ENCODE measurements at regions not wholly inside any gene's neighbourhood (a gene's known extent, or its start where the extent isn't known, plus 50 kb on each side); places are given as distances from the start of the nearest gene placed in this dataset.

GRCh38 chr3:27861046-27862036, 139.2 kb upstream of the EOMES start:
- DNase-seq (ENCODE audit: low read depth in 2 of 2): no peak

- DNase-seq (ENCODE audit: low read depth in 2 of 2): no peak
These were observed 143.6 kb upstream of the EOMES start for GRCh38 chr3:27865731-27866130.

- DNase-seq (ENCODE audit: low read depth in 2 of 2): no peak
These were observed 147.0 kb upstream of the EOMES start for GRCh38 chr3:27869152-27869551.

- DNase-seq (ENCODE audit: low read depth in 2 of 2): no peak
These were observed 155.2 kb upstream of the EOMES start for GRCh38 chr3:27877061-27878013.

GRCh38 chr3:27878014-27878383, 155.9 kb upstream of the EOMES start:
- no peak for DNase-seq (ENCODE audit: low read depth in 2 of 2)

GRCh38 chr3:27880969-27881892, 159.1 kb upstream of the EOMES start:
- no peak for DNase-seq (ENCODE audit: low read depth in 2 of 2)

GRCh38 chr3:27883266-27883665, 161.1 kb upstream of the EOMES start:
- no peak for DNase-seq (ENCODE audit: low read depth in 2 of 2)

GRCh38 chr3:27885641-27886040, 163.5 kb upstream of the EOMES start:
- no peak for DNase-seq (ENCODE audit: low read depth in 2 of 2)

GRCh38 chr3:27888562-27888961, 166.4 kb upstream of the EOMES start:
- DNase-seq (ENCODE audit: low read depth in 2 of 2): no peak

GRCh38 chr3:27889745-27890144, 167.6 kb upstream of the EOMES start:
- no peak for DNase-seq (ENCODE audit: low read depth in 2 of 2)

GRCh38 chr3:27900316-27900715, 178.2 kb upstream of the EOMES start:
- DNase-seq (ENCODE audit: low read depth in 2 of 2): no peak

- DNase-seq (ENCODE audit: low read depth in 2 of 2): no peak
These were observed 181.3 kb upstream of the EOMES start for GRCh38 chr3:27903446-27903845.

GRCh38 chr3:27905625-27906024, 183.5 kb upstream of the EOMES start:
- no peak for DNase-seq (ENCODE audit: low read depth in 2 of 2)

GRCh38 chr3:27907148-27907547, 185.0 kb upstream of the EOMES start:
- DNase-seq (ENCODE audit: low read depth in 2 of 2): no peak

GRCh38 chr3:27907929-27908328, 185.8 kb upstream of the EOMES start:
- DNase-seq (ENCODE audit: low read depth in 2 of 2): no peak

GRCh38 chr3:27910456-27910855, 188.3 kb upstream of the EOMES start:
- no peak for DNase-seq (ENCODE audit: low read depth in 2 of 2)

- DNase-seq (ENCODE audit: low read depth in 2 of 2): no peak
These were observed 192.1 kb upstream of the EOMES start for GRCh38 chr3:27914199-27914598.

- DNase-seq (ENCODE audit: low read depth in 2 of 2): no peak
These were observed 201.4 kb upstream of the EOMES start for GRCh38 chr3:27923349-27924068.

GRCh38 chr3:27927882-27928281, 205.8 kb upstream of the EOMES start:
- no peak for DNase-seq (ENCODE audit: low read depth in 2 of 2)

- no peak for DNase-seq (ENCODE audit: low read depth in 2 of 2)
These were observed 208.0 kb upstream of the EOMES start for GRCh38 chr3:27930052-27930602.
